ENCODE measurements at regions not wholly inside any gene's neighbourhood (a gene's known extent, or its start where the extent isn't known, plus 50 kb on each side); places are given as distances from the start of the nearest gene placed in this dataset.

- TF ChIP-seq POLR2A (IDR thresholded peaks at IDR 0.05; ENCODE audit: low read depth, low read length) = no peak
- TF ChIP-seq POU2F2 (IDR thresholded peaks at IDR 0.05; ENCODE audit: low read depth, low read length) = no peak
- TF ChIP-seq POLR2AphosphoS5 (IDR thresholded peaks at IDR 0.05; ENCODE audit: low read depth, low read length) = no peak
- no peak for TF ChIP-seq TAF1 (IDR thresholded peaks at IDR 0.05; ENCODE audit: low read depth, low read length)
- TF ChIP-seq PAX5 (IDR thresholded peaks at IDR 0.05; ENCODE audit: insufficient read depth, low read length, severe bottlenecking) = no peak
Observed at GRCh38 chr1:38217316-38217715, 170.7 kb upstream of the POU3F1 start.

Measured in GM12891 (cell line).